Progenitor cell of endocrine pancreas (in vitro differentiated cells): ENCODE measurements at regions not wholly inside any gene's neighbourhood (a gene's known extent, or its start where the extent isn't known, plus 50 kb on each side); places are given as distances from the start of the nearest gene placed in this dataset.

Experiments used
- DNase-seq: peaks from one replicate; pipeline ENCODE4 v3.0.0; 2021; ENCODE audit warnings: low spot score; ENCODE audit not compliant: unreplicated experiment
- H3K27ac Mint-ChIP-seq: 2 replicates; pipeline ENCODE4 v1.8.0; 2021; ENCODE audit warnings: mild to moderate bottlenecking, moderate library complexity, mixed read lengths
- H3K27me3 Mint-ChIP-seq: 2 replicates; pipeline ENCODE4 v1.8.0; 2021; ENCODE audit warnings: mixed read lengths
- H3K36me3 Mint-ChIP-seq: 2 replicates; pipeline ENCODE4 v1.8.0; 2022; ENCODE audit warnings: mixed read lengths; ENCODE audit not compliant: insufficient read depth
- H3K4me1 Mint-ChIP-seq: 2 replicates; pipeline ENCODE4 v1.8.0; 2021; ENCODE audit warnings: low read depth, mixed read lengths
- H3K4me3 Mint-ChIP-seq: 2 replicates; pipeline ENCODE4 v1.8.0; 2021; ENCODE audit warnings: low read depth, mild to moderate bottlenecking, moderate library complexity, mixed read lengths
- H3K9me3 Mint-ChIP-seq: 2 replicates; pipeline ENCODE4 v1.8.0; 2021; ENCODE audit warnings: low read depth, mixed read lengths
- TF ChIP-seq, protein P1 (sequence below): fragments of 200-600 bp; sonication (generic); IDR thresholded peaks from one replicate; pipeline ENCODE4 v1.5.0; 2021; ENCODE audit warnings: antibody characterized with exemption, mild to moderate bottlenecking; ENCODE audit not compliant: unreplicated experiment

DNA sequence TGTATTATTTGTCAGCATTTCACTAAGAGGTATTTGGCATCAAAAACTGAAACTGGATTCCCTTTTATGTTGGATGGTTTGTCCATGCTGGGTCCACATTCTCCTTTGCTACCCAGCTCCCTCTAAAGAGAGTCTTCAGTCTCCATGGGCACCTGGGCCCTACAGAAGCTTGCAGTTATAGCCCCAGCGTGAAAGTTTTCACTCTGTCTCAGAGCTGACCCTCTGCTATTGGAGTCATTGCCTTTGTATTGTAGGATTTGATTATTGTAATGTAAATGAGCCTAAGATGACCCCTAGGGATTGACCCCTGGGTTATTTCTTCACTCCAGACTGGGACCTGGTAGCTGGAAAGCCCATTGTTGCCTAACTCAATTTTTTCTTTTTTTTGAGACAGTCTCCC, 1026.5 kb upstream of the EEF2KMT start:
- H3K27me3 Mint-ChIP-seq, result no peaks in the 10 kb centered on the region
- TF ChIP-seq, protein P1, sequence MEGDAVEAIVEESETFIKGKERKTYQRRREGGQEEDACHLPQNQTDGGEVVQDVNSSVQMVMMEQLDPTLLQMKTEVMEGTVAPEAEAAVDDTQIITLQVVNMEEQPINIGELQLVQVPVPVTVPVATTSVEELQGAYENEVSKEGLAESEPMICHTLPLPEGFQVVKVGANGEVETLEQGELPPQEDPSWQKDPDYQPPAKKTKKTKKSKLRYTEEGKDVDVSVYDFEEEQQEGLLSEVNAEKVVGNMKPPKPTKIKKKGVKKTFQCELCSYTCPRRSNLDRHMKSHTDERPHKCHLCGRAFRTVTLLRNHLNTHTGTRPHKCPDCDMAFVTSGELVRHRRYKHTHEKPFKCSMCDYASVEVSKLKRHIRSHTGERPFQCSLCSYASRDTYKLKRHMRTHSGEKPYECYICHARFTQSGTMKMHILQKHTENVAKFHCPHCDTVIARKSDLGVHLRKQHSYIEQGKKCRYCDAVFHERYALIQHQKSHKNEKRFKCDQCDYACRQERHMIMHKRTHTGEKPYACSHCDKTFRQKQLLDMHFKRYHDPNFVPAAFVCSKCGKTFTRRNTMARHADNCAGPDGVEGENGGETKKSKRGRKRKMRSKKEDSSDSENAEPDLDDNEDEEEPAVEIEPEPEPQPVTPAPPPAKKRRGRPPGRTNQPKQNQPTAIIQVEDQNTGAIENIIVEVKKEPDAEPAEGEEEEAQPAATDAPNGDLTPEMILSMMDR, result no peak
- H3K9me3 Mint-ChIP-seq, result peaks cover 5% of the 10 kb centered on the region
- no peaks in the 10 kb centered on the region for H3K4me1 Mint-ChIP-seq
- DNase-seq, result no peak
- no peak overlapping the region for H3K27ac Mint-ChIP-seq
- no peak overlapping the region for H3K4me3 Mint-ChIP-seq
- no peaks in the 10 kb centered on the region for H3K36me3 Mint-ChIP-seq

- no peak overlapping the region for H3K4me3 Mint-ChIP-seq
- H3K4me1 Mint-ChIP-seq, result no peaks in the 10 kb centered on the region
- no peak for DNase-seq
- H3K9me3 Mint-ChIP-seq, result peaks cover 5% of the 10 kb centered on the region
- H3K36me3 Mint-ChIP-seq, result no peaks in the 10 kb centered on the region
- H3K27ac Mint-ChIP-seq, result no peak overlapping the region
- no peaks in the 10 kb centered on the region for H3K27me3 Mint-ChIP-seq
- TF ChIP-seq, protein P1, result no peak
These were observed 1024.8 kb upstream of the EEF2KMT start for GRCh38 chr16:6122401-6122800.

DNA sequence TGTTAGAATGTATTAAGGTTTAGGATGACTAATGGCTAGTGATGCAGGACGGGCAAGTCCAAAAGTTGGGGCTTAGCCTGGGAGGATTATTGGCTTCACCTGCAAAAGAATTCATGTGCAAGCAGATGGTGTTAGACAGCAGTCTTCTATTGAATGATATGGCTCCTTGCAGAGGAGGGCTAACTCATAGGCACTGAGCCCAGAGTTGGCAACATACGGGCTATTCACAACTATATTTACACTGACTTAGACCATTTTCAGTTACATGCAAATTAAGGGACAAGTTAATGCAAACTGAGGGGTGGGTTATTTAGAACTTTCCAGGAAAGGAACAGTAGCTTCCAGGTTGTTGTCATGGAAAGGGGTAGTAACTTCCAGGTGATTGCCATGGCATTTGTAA, 1017.1 kb upstream of the EEF2KMT start:
- H3K4me3 Mint-ChIP-seq, result no peak overlapping the region
- peaks cover 8% of the 10 kb centered on the region for H3K27me3 Mint-ChIP-seq
- TF ChIP-seq, protein P1, result no peak
- H3K4me1 Mint-ChIP-seq, result no peaks in the 10 kb centered on the region
- H3K36me3 Mint-ChIP-seq, result no peaks in the 10 kb centered on the region
- DNase-seq, result no peak
- H3K9me3 Mint-ChIP-seq, result no peaks in the 10 kb centered on the region
- H3K27ac Mint-ChIP-seq, result no peak overlapping the region

GRCh38 chr16:6113749-6114148, 1016.2 kb upstream of the EEF2KMT start:
- DNase-seq, result no peak
- no peaks in the 10 kb centered on the region for H3K36me3 Mint-ChIP-seq
- TF ChIP-seq, protein P1, result no peak
- no peaks in the 10 kb centered on the region for H3K9me3 Mint-ChIP-seq
- H3K27ac Mint-ChIP-seq, result no peak overlapping the region
- no peaks in the 10 kb centered on the region for H3K4me1 Mint-ChIP-seq
- H3K4me3 Mint-ChIP-seq, result no peak overlapping the region
- peaks cover 8% of the 10 kb centered on the region for H3K27me3 Mint-ChIP-seq

DNA sequence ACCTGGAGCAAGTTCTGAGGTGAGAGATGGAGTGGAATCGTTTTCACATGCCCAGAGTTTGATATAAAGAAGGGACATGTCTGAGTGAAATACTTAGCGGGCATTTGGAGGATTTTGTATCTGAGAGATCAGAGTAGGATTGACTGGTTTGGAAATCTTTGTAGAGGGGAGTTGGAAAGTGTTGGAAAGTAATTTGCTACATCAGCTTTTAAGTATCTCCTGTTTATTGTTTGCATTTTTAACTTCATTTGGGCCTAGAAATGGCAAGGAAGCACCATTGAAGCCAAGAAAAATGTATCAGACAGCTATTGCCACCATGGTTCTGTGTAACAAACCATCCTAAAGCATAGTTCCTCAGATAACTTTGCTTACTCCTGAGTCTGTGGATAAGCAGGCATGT, 1015.1 kb upstream of the EEF2KMT start:
- DNase-seq, result no peak
- TF ChIP-seq, protein P1, result no peak
- peaks cover 8% of the 10 kb centered on the region for H3K27me3 Mint-ChIP-seq
- no peak overlapping the region for H3K4me3 Mint-ChIP-seq
- H3K9me3 Mint-ChIP-seq, result no peaks in the 10 kb centered on the region
- no peak overlapping the region for H3K27ac Mint-ChIP-seq
- no peaks in the 10 kb centered on the region for H3K36me3 Mint-ChIP-seq
- no peaks in the 10 kb centered on the region for H3K4me1 Mint-ChIP-seq
